ENCODE measurements at regions not wholly inside any gene's neighbourhood (a gene's known extent, or its start where the extent isn't known, plus 50 kb on each side); places are given as distances from the start of the nearest gene placed in this dataset.

GRCh38 chr6:22647719-22648118 lies 78.4 kb downstream of the HDGFL1 start:
- no peaks in the 10 kb centered on the region for H3K27me3 ChIP-seq (ENCODE audit: insufficient read depth, low read length, poor library complexity)
- H3K4me2 ChIP-seq (ENCODE audit: insufficient read depth, low read length) = no peak overlapping the region
- no peak overlapping the region for H2AFZ ChIP-seq (ENCODE audit: low read depth, low read length)
- no peak overlapping the region for H3K27ac ChIP-seq (ENCODE audit: low read length)
- no peak for TF ChIP-seq EZH2 (IDR thresholded peaks at IDR 0.05; ENCODE audit: borderline replicate concordance, low read depth, low read length, severe bottlenecking)
- no peak for TF ChIP-seq CTCF (IDR thresholded peaks at IDR 0.05; ENCODE audit: borderline replicate concordance, extremely low read depth, low read length, poor library complexity, severe bottlenecking)
- H3K4me3 ChIP-seq (ENCODE audit: low read depth in 1 of 2, low read length in 2 of 2) = no peak overlapping the region
- no peaks in the 10 kb centered on the region for H3K9me3 ChIP-seq (ENCODE audit: insufficient read depth, low read length, severe bottlenecking)
- DNase-seq (no peak), ATAC-seq (ENCODE audit: insufficient read depth, low read depth) (no peak)
- no peaks in the 10 kb centered on the region for H3K36me3 ChIP-seq (ENCODE audit: insufficient read depth, low read length)
- H3K79me2 ChIP-seq (ENCODE audit: insufficient read depth, low read length) = no peaks in the 10 kb centered on the region
- no peaks in the 10 kb centered on the region for H3K4me1 ChIP-seq (ENCODE audit: insufficient read depth, low read length)
- H3K9ac ChIP-seq (ENCODE audit: low read depth, low read length) = no peak overlapping the region
- H4K20me1 ChIP-seq (ENCODE audit: insufficient read depth, low read length) = no peaks in the 10 kb centered on the region

GRCh38 chr6:22651731-22652130 lies 82.4 kb downstream of the HDGFL1 start:
- H3K4me2 ChIP-seq (ENCODE audit: insufficient read depth, low read length) = no peak overlapping the region
- no peaks in the 10 kb centered on the region for H3K27me3 ChIP-seq (ENCODE audit: insufficient read depth, low read length, poor library complexity)
- no peaks in the 10 kb centered on the region for H3K36me3 ChIP-seq (ENCODE audit: insufficient read depth, low read length)
- no peak overlapping the region for H3K9ac ChIP-seq (ENCODE audit: low read depth, low read length)
- no peaks in the 10 kb centered on the region for H3K4me1 ChIP-seq (ENCODE audit: insufficient read depth, low read length)
- DNase-seq = no peak
- no peak for ATAC-seq (ENCODE audit: insufficient read depth, low read depth)
- no peaks in the 10 kb centered on the region for H3K79me2 ChIP-seq (ENCODE audit: insufficient read depth, low read length)
- H3K27ac ChIP-seq (ENCODE audit: low read length) = no peak overlapping the region
- H3K9me3 ChIP-seq (ENCODE audit: insufficient read depth, low read length, severe bottlenecking) = no peaks in the 10 kb centered on the region
- TF ChIP-seq CTCF (IDR thresholded peaks at IDR 0.05; ENCODE audit: borderline replicate concordance, extremely low read depth, low read length, poor library complexity, severe bottlenecking) = no peak
- no peak overlapping the region for H3K4me3 ChIP-seq (ENCODE audit: low read depth in 1 of 2, low read length in 2 of 2)
- no peaks in the 10 kb centered on the region for H4K20me1 ChIP-seq (ENCODE audit: insufficient read depth, low read length)
- H2AFZ ChIP-seq (ENCODE audit: low read depth, low read length) = no peak overlapping the region

- no peak for DNase-seq
- Histone ChIP-seq H3K4me2 (ENCODE audit: insufficient read depth, low read length) (no peak overlapping the region), H3K4me3 (ENCODE audit: low read depth in 1 of 2, low read length in 2 of 2) (no peak overlapping the region), H2AFZ (ENCODE audit: low read depth, low read length) (no peak overlapping the region), H3K27ac (ENCODE audit: low read length) (no peak overlapping the region), H3K27me3 (ENCODE audit: insufficient read depth, low read length, poor library complexity) (no peaks in the 10 kb centered on the region), H3K79me2 (ENCODE audit: insufficient read depth, low read length) (no peaks in the 10 kb centered on the region), H3K9me3 (ENCODE audit: insufficient read depth, low read length, severe bottlenecking) (no peaks in the 10 kb centered on the region), H3K4me1 (ENCODE audit: insufficient read depth, low read length) (no peaks in the 10 kb centered on the region), H4K20me1 (ENCODE audit: insufficient read depth, low read length) (no peaks in the 10 kb centered on the region), H3K36me3 (ENCODE audit: insufficient read depth, low read length) (no peaks in the 10 kb centered on the region), H3K9ac (ENCODE audit: low read depth, low read length) (no peak overlapping the region)
- no peak for TF ChIP-seq CTCF (IDR thresholded peaks at IDR 0.05; ENCODE audit: borderline replicate concordance, extremely low read depth, low read length, poor library complexity, severe bottlenecking)
- no peak for TF ChIP-seq EZH2 (IDR thresholded peaks at IDR 0.05; ENCODE audit: borderline replicate concordance, low read depth, low read length, severe bottlenecking)
- no peak for ATAC-seq (ENCODE audit: insufficient read depth, low read depth)
These were observed 84.7 kb downstream of the HDGFL1 start for GRCh38 chr6:22653980-22654610.

Data from DND-41 (cell line).